IPS DF 4.7 (cell line): ENCODE measurements at regions not wholly inside any gene's neighbourhood (a gene's known extent, or its start where the extent isn't known, plus 50 kb on each side); places are given as distances from the start of the nearest gene placed in this dataset.

Source experiments
- DNase-seq: peaks from one replicate; pipeline ENCODE4 v3.0.0-alpha.2; 2013; ENCODE audit warnings: low spot score; ENCODE audit errors: extremely low read depth

- no peak for DNase-seq
Observed at GRCh38 chr3:18489939-18490338, 64.8 kb upstream of the SATB1 start.

- DNase-seq = no peak
Observed at GRCh38 chr3:18483226-18483625, 58.1 kb upstream of the SATB1 start.

GRCh38 chr3:18481946-18482548 is 56.9 kb upstream of the SATB1 start:
- no peak for DNase-seq

GRCh38 chr3:18477620-18478019 is 52.5 kb upstream of the SATB1 start:
- no peak for DNase-seq
